Spinal cord (tissue), 9 donors: ENCODE measurements at regions not wholly inside any gene's neighbourhood (a gene's known extent, or its start where the extent isn't known, plus 50 kb on each side); places are given as distances from the start of the nearest gene placed in this dataset.

Experiments used
- DNase-seq, 6 donors: peaks; one replicate each; pipeline versions ENCODE4 v3.0.0 to v3.0.0-alpha.2; 2013 to 2015; ENCODE audit warnings: low spot score in 6 of 6, low read depth in 4 of 6
- H3K27ac ChIP-seq: one replicate; pipeline ENCODE4 v1.5.1; 2013; ENCODE audit warnings: low read depth, low read length, control low read depth
- H3K27me3 ChIP-seq: one replicate; pipeline ENCODE4 v1.6.1; 2013; ENCODE audit warnings: low read length; ENCODE audit not compliant: control insufficient read depth, insufficient read depth
- H3K36me3 ChIP-seq: one replicate; pipeline ENCODE4 v1.6.1; 2013; ENCODE audit warnings: low read length; ENCODE audit not compliant: control insufficient read depth, insufficient read depth
- H3K4me1 ChIP-seq: one replicate; pipeline ENCODE4 v1.6.1; 2013; ENCODE audit warnings: low read length; ENCODE audit not compliant: control insufficient read depth, insufficient read depth
- H3K4me3 ChIP-seq: one replicate; pipeline ENCODE4 v1.5.1; 2013; ENCODE audit warnings: low read depth, low read length, control low read depth
- H3K9me3 ChIP-seq: one replicate; pipeline ENCODE4 v1.6.1; 2013; ENCODE audit warnings: low read length; ENCODE audit not compliant: control insufficient read depth, insufficient read depth
- WGBS: methylation state at CpG from one replicate; pipeline ENCODE4 v1.1.5; 2013; ENCODE audit warnings: missing lambda C conversion rate; ENCODE audit not compliant: insufficient coverage; 5-methylcytosine and 5-hydroxymethylcytosine counted together
- donor health status: healthy.

DNA sequence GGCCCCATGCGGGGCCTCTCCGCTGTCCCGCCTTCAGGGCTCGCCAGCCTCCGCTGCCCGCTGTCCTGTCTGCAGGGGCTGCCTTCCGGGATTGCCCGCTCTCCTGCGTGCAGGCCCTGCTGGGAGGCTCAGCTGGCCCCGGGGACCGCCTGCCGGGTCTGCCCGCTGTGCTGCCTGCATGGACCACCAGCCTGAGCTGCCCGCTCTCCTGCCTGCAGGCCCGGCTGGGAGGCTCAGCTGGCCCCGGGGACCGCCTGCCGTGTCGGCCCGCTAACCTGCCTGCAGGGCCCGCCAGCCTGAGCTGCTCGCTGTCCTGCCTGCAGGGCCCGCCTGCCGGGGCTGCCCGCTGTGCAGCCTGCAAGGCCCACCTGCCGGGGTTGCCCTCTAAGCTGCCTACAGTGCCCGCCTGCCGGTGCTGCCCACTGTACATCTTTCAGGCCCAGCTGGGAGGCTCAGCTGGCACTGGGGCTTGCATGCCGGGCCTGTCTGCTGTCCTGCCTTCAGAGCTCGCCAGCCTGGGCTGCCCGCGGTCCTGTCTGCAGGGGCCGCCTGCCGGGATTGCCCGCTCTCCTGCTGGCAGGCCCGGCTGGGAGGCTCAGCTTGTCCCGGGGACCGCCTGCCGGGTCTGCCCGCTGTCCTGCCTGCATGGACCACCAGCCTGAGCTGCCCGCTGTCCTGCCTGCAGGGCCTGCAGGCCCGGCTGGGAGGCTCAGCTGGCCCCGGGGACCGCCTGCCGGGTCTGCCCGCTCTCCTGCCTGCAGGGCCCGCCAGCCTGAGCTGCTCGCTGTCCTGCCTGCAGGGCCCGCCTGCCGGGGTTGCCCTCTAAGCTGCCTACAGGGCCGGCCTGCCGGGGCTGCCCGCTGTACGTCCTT, 165.1 kb downstream of the GLRX3 start:
- no peaks in the 10 kb centered on the region for H3K9me3 ChIP-seq
- 89% methylated on average over 24 of the region's 54 CpGs for WGBS
- no peak overlapping the region for H3K4me3 ChIP-seq
- peak in 3 of 6 donors; percentile 1 to 9 (median 6) for DNase-seq
- no peaks in the 10 kb centered on the region for H3K36me3 ChIP-seq
- no peaks in the 10 kb centered on the region for H3K4me1 ChIP-seq
- no peaks in the 10 kb centered on the region for H3K27me3 ChIP-seq
- H3K27ac ChIP-seq = no peak overlapping the region

DNA sequence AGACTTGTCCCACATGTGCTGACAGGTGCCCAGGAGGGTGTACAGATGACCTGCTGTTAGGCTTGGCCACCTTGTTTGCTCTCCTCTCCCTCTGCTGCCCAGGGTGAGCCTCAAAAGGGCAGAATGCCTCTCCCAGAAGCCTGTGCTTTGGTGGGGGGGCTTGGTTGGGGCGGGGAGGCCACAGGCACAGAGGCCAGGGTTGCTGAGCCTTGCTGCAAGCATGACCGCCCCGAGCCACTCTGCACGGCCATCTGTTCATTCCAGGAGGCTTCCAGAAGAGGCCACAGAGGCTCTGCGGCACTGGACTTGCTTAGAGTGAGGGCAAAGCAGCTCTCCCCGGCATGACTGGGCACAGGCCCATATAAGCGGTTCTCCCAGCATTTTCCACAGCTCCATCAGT, 190.8 kb downstream of the GLRX3 start:
- 65% methylated on average over 5 of the region's 7 CpGs for WGBS
- Histone ChIP-seq H3K9me3 (no peaks in the 10 kb centered on the region), H3K4me3 (no peak overlapping the region), H3K4me1 (peaks cover 13% of the 10 kb centered on the region), H3K27me3 (no peaks in the 10 kb centered on the region), H3K27ac (no peak overlapping the region), H3K36me3 (no peaks in the 10 kb centered on the region)
- no peak for DNase-seq

DNA sequence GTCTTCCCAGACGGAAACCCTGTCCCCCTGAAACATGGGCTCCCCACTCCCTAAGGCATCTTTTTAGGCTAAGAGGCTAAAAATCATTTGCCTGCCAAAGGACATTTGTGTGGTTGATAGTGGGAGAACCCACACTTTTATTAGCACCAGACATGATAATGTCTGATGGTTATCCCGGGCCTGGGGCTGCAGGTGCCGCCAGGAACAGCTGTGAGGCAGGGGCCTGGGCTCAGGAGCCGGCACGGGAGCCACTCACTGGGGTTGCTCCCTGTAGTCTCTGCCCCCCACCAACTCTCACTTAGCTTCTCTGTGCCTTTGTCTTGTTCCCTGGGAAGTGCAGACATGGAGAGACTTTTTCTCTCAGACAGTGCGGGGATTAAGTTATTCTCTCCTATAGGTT, 193.6 kb downstream of the GLRX3 start:
- Histone ChIP-seq H3K9me3 (no peaks in the 10 kb centered on the region), H3K27ac (no peak overlapping the region), H3K27me3 (no peaks in the 10 kb centered on the region), H3K36me3 (no peaks in the 10 kb centered on the region), H3K4me3 (no peak overlapping the region), H3K4me1 (peaks cover 13% of the 10 kb centered on the region)
- WGBS = 75% methylated on average over 4 of the region's 6 CpGs
- no peak for DNase-seq

DNA sequence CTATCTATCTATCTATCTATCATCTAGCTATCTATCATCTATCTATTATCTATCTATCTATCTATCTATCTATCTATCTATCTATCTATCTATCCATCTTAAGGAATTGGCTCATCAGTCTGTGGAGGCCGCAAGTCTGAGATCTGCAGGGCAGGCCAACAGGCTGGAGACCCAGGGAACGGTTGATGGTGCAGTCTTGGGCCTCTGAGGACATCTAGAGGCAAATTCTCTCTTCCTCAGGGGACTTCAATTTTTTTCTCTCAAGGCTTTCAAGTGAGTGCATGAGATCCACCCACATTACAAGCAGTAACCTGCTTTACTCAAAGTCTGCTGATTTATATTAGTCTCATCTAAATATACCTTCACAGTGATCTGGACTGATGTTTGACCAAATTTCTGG, 197.0 kb downstream of the GLRX3 start:
- DNase-seq = peak in 2 of 6 donors; percentile 20 to 48
- Histone ChIP-seq H3K27ac (no peak overlapping the region), H3K4me1 (peaks cover 6% of the 10 kb centered on the region), H3K4me3 (no peak overlapping the region), H3K36me3 (no peaks in the 10 kb centered on the region), H3K27me3 (no peaks in the 10 kb centered on the region), H3K9me3 (no peaks in the 10 kb centered on the region)
- WGBS = no CpG with 5 or more reads among the region's 2 CpGs

DNA sequence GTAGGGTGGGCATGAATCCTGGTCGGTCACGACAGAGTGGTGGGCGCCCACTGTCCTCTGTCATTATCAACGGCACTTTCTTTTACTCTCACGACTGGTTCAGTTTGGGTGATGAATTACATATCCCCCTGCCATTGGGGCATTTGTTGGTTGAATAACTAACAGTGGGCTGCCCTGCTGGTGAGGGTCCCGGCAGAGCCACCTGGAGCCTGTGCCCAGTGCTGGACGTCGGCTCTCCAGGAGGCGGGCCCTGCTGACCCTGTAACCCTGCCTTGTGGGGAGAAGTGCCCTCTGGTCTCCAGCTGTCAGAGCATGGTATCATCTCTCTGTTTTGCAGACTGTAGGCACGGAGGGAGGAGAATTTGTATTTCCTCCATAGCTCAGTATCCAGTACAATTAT, 199.1 kb downstream of the GLRX3 start:
- no peaks in the 10 kb centered on the region for H3K36me3 ChIP-seq
- no peaks in the 10 kb centered on the region for H3K27me3 ChIP-seq
- WGBS = 86% methylated on average over 9 of the region's 10 CpGs
- H3K9me3 ChIP-seq = no peaks in the 10 kb centered on the region
- peaks cover 7% of the 10 kb centered on the region for H3K4me1 ChIP-seq
- no peak for DNase-seq
- H3K27ac ChIP-seq = no peak overlapping the region
- H3K4me3 ChIP-seq = no peak overlapping the region

DNA sequence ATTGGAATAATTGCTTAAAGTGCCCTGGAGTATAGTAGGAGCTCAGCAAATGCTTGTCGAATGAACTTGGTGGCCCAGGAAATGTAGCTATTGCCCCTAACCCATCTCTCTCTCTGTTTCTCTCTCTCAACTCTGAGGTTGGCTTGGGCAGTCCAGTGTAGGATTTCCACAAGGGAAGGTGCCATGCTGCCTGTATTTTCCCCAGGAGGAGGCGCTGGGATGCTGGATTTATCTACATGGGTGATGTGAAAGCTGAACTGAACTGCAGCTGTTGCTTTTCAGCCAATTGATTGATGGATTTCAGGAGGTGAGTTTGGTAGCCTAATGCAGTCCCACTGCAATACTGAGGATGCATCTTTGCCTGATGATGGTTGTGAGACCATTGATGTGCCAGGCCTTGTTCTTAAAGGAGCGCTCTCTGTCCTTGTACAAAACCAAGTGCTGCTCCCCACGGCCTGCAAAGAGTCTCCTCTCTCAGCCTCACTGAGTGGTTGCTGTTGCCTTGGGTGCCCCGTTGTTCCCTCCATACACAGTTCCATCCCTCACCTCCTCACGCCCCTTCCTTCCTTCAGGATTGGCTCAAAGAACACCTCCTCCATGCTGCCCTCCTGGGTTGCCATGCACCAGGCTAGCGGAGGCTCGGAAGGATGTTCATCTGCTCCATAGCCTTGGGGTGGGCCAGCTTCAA, 200.6 kb downstream of the GLRX3 start:
- 64% methylated on average over 7 of the region's 8 CpGs for WGBS
- Histone ChIP-seq H3K4me1 (peaks cover 7% of the 10 kb centered on the region), H3K4me3 (no peak overlapping the region), H3K36me3 (no peaks in the 10 kb centered on the region), H3K27ac (no peak overlapping the region), H3K27me3 (no peaks in the 10 kb centered on the region), H3K9me3 (no peaks in the 10 kb centered on the region)
- DNase-seq = peak in 1 of 6 donors; percentile 42

DNA sequence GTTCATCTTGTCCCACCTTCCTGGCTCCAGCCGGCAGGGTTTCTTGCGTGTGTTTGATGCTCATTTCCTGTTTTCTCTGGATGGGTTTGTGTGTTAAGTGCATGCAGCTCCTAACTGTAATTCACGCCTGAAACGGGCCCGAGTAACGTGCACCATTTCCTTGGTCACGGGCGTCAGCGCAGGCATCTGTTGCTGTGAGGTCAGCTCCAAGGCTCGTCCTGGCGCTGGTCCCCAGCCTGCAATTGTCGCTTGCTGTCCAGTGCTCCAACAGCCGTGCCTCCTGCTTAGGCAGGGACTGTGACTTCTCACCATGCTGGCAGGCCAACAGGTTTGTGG, 201.1 kb downstream of the GLRX3 start:
- Histone ChIP-seq H3K27ac (no peak overlapping the region), H3K4me3 (no peak overlapping the region), H3K27me3 (no peaks in the 10 kb centered on the region), H3K36me3 (no peaks in the 10 kb centered on the region), H3K4me1 (peaks cover 7% of the 10 kb centered on the region), H3K9me3 (no peaks in the 10 kb centered on the region)
- 77% methylated on average over 8 of the region's 13 CpGs for WGBS
- DNase-seq = no peak

DNA sequence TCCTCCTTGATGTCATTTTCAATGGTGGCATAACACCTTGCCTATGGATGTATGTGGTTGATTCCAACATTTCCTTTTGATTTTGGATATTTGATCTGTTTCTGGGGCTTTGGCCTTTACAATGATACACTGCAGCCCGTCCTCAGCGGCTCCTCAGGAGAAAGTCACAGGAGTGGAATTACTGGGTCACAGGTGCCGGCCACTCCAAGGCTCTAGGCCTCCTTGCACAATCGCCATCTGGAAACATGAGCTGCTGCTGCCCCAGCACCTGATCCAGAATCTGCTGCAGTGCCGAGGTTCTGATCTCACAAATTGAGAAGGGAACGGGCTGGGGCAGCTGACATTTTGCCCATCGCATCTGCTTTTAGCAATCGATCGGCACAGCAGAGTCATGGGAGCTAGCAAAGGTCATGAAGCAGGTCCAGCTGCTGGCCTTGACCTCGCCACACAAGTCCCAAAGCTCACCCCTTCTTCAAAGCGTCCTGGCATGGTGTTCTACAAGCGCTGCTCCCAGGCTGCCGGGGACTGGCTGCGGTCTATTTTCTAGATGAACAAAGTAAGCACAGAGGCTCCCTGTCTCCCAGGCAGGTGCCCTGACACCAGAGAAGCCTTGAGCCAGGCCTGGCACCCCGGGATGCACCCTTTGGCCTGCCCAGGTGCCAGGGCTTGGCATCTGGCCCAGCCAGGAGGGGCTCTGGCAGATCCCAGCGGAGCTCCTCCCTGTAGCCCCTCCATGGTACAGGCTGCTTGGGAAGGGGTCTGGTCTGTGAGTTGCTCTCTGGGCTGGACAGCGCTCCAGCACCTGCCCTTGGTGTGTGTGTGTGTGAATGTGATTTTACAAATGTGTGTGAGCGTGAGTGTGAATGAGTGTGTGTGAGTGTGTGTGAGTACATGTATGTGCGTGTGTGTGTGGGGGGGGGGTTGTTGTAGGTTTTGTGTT, 201.8 kb downstream of the GLRX3 start:
- Histone ChIP-seq H3K9me3 (no peaks in the 10 kb centered on the region), H3K36me3 (no peaks in the 10 kb centered on the region), H3K4me1 (peaks cover 7% of the 10 kb centered on the region), H3K27ac (no peak overlapping the region), H3K27me3 (no peaks in the 10 kb centered on the region), H3K4me3 (no peak overlapping the region)
- WGBS = 83% methylated on average over 19 of the region's 19 CpGs
- no peak for DNase-seq

DNA sequence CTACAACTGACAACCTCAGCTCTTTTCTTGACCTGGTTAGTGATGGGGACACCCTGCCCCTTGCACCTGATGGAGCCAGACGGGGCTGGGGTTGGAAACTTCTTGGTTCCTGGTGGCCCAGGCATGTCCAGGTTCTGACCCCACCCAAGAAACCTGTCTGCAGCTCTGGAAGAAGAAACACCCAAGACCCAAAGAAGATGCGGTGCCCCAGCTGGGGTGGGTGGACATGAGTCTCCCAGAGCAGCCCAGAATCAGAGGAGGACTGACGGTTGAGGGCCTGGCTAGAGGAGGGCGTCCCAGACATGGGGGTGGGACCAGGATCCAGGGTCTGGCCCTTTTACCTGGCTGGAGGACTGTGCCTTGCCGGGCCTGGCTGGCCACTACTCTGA, 202.4 kb downstream of the GLRX3 start:
- no peaks in the 10 kb centered on the region for H3K27me3 ChIP-seq
- no peaks in the 10 kb centered on the region for H3K9me3 ChIP-seq
- no peaks in the 10 kb centered on the region for H3K36me3 ChIP-seq
- H3K4me1 ChIP-seq = peaks cover 7% of the 10 kb centered on the region
- H3K27ac ChIP-seq = no peak overlapping the region
- 96% methylated on average over 5 of the region's 5 CpGs for WGBS
- no peak overlapping the region for H3K4me3 ChIP-seq
- no peak for DNase-seq
